ENCODE measurements at regions not wholly inside any gene's neighbourhood (a gene's known extent, or its start where the extent isn't known, plus 50 kb on each side); places are given as distances from the start of the nearest gene placed in this dataset.

- DNase-seq (ENCODE audit: low spot score), result no peak
Observed at GRCh38 chr3:135736740-135737139, 228.8 kb upstream of the PPP2R3A start.

- DNase-seq (ENCODE audit: low spot score), result peak; percentile 22
Observed at GRCh38 chr3:135739779-135740178, 225.7 kb upstream of the PPP2R3A start.

- DNase-seq (ENCODE audit: low spot score), result no peak
Observed at GRCh38 chr3:135740211-135740610, 225.3 kb upstream of the PPP2R3A start.

GRCh38 chr3:135740751-135741150 lies 224.8 kb upstream of the PPP2R3A start:
- no peak for DNase-seq (ENCODE audit: low spot score)

GRCh38 chr3:135751991-135752390 lies 213.5 kb upstream of the PPP2R3A start:
- no peak for DNase-seq (ENCODE audit: low spot score)

- no peak for DNase-seq (ENCODE audit: low spot score)
Observed at GRCh38 chr3:135752851-135753250, 212.7 kb upstream of the PPP2R3A start.

GRCh38 chr3:135753506-135753905 lies 212.0 kb upstream of the PPP2R3A start:
- DNase-seq (ENCODE audit: low spot score), result no peak

- no peak for DNase-seq (ENCODE audit: low spot score)
Observed at GRCh38 chr3:135755330-135756105, 210.0 kb upstream of the PPP2R3A start.

- no peak for DNase-seq (ENCODE audit: low spot score)
Observed at GRCh38 chr3:135756106-135756668, 209.3 kb upstream of the PPP2R3A start.

- DNase-seq (ENCODE audit: low spot score), result no peak
Observed at GRCh38 chr3:135757421-135757820, 208.1 kb upstream of the PPP2R3A start.

GRCh38 chr3:135758961-135759360 lies 206.6 kb upstream of the PPP2R3A start:
- no peak for DNase-seq (ENCODE audit: low spot score)

- no peak for DNase-seq (ENCODE audit: low spot score)
Observed at GRCh38 chr3:135759651-135760050, 205.9 kb upstream of the PPP2R3A start.

- no peak for DNase-seq (ENCODE audit: low spot score)
Observed at GRCh38 chr3:135760581-135760980, 204.9 kb upstream of the PPP2R3A start.

GRCh38 chr3:135762188-135762856 lies 203.2 kb upstream of the PPP2R3A start:
- DNase-seq (ENCODE audit: low spot score), result no peak

GRCh38 chr3:135766115-135766514 lies 199.4 kb upstream of the PPP2R3A start:
- no peak for DNase-seq (ENCODE audit: low spot score)

GRCh38 chr3:135771760-135772159 lies 193.8 kb upstream of the PPP2R3A start:
- no peak for DNase-seq (ENCODE audit: low spot score)

GRCh38 chr3:135779024-135779423 lies 186.5 kb upstream of the PPP2R3A start:
- DNase-seq (ENCODE audit: low spot score), result no peak

GRCh38 chr3:135779590-135780235 lies 185.8 kb upstream of the PPP2R3A start:
- DNase-seq (ENCODE audit: low spot score), result no peak

GRCh38 chr3:135781026-135781815 lies 184.3 kb upstream of the PPP2R3A start:
- no peak for DNase-seq (ENCODE audit: low spot score)

- DNase-seq (ENCODE audit: low spot score), result no peak
Observed at GRCh38 chr3:135784557-135784956, 181.0 kb upstream of the PPP2R3A start.

GRCh38 chr3:135788146-135788545 lies 177.4 kb upstream of the PPP2R3A start:
- no peak for DNase-seq (ENCODE audit: low spot score)

- no peak for DNase-seq (ENCODE audit: low spot score)
Observed at GRCh38 chr3:135788978-135789377, 176.6 kb upstream of the PPP2R3A start.
